Fibroblast of villous mesenchyme (primary cell): ENCODE measurements at regions not wholly inside any gene's neighbourhood (a gene's known extent, or its start where the extent isn't known, plus 50 kb on each side); places are given as distances from the start of the nearest gene placed in this dataset.
"Not testable (repeated sequence)": the region's sequence is repeated elsewhere in the genome, so short reads cannot be mapped to it uniquely, and the experiment has no call there.

Source experiments
- DNase-seq: peaks from one replicate; pipeline ENCODE4 v3.0.0-alpha.2; 2010; ENCODE audit warnings: low read depth
- H3K4me3 ChIP-seq: 2 replicates; pipeline ENCODE4 v1.5.1; 2011; ENCODE audit warnings: low read depth, mild to moderate bottlenecking, low read length
- TF ChIP-seq, protein P1 (sequence below): IDR thresholded peaks from 2 replicates; pipeline ENCODE4 v1.5.1; 2012; ENCODE audit warnings: low read depth, mild to moderate bottlenecking, low read length; ENCODE audit not compliant: insufficient read depth

- H3K4me3 ChIP-seq: no peak overlapping the region
- TF ChIP-seq, protein P1, sequence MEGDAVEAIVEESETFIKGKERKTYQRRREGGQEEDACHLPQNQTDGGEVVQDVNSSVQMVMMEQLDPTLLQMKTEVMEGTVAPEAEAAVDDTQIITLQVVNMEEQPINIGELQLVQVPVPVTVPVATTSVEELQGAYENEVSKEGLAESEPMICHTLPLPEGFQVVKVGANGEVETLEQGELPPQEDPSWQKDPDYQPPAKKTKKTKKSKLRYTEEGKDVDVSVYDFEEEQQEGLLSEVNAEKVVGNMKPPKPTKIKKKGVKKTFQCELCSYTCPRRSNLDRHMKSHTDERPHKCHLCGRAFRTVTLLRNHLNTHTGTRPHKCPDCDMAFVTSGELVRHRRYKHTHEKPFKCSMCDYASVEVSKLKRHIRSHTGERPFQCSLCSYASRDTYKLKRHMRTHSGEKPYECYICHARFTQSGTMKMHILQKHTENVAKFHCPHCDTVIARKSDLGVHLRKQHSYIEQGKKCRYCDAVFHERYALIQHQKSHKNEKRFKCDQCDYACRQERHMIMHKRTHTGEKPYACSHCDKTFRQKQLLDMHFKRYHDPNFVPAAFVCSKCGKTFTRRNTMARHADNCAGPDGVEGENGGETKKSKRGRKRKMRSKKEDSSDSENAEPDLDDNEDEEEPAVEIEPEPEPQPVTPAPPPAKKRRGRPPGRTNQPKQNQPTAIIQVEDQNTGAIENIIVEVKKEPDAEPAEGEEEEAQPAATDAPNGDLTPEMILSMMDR: no peak
- DNase-seq: no peak
These were observed 108.0 kb upstream of the GHR start for GRCh38 chr5:42315214-42315613.

GRCh38 chr5:42317575-42317974, 105.7 kb upstream of the GHR start:
- TF ChIP-seq, protein P1: no peak
- DNase-seq: no peak

GRCh38 chr5:42319546-42319945, 103.7 kb upstream of the GHR start:
- not testable (repeated sequence) for H3K4me3 ChIP-seq, DNase-seq

More at GRCh38 chr5:42317575-42317974, 105.7 kb upstream of the GHR start:
- H3K4me3 ChIP-seq: no peak overlapping the region

GRCh38 chr5:42321785-42322184, 101.5 kb upstream of the GHR start:
- no peak overlapping the region for H3K4me3 ChIP-seq
- no peak for DNase-seq
- TF ChIP-seq, protein P1: no peak

GRCh38 chr5:42337143-42337542, 86.1 kb upstream of the GHR start:
- no peak for DNase-seq
- TF ChIP-seq, protein P1: no peak
- H3K4me3 ChIP-seq: no peak overlapping the region

DNA sequence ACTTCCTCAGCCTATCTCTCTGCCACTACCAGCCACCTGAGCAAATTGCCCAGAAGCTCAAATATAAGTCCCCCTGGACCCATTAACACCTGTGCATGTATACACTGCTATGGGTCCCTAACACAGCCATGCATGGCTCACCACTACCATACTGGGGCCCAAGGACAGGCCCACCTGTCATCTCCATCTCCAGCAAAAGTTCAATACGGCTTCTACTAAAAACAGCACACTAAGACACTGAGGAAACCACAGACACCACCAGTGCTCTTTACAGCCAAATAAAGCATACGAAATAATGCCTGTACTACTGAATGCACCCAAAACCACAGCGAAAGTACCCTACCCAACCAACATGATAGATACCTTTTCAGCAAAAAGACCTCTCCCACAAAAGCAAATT, 85.6 kb upstream of the GHR start:
- TF ChIP-seq, protein P1: no peak
- no peak for DNase-seq
- no peak overlapping the region for H3K4me3 ChIP-seq

DNA sequence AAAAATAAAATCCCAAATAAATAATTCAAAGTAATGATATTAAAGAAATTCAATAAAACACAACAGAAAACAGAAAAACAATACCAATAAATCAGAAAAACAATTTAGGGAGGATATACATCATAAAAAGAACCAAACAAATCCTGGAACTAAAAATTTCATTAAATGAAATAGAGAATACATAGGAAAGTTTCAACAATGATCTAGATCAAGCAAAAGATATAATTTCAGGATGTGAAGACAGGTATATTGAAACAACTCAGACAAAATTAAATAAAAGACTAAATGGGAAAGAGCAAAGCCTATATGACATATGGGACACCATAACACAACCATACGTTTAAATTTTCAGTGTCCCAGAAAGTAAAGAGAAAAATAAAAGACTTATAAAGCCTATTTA, 85.1 kb upstream of the GHR start:
- TF ChIP-seq, protein P1: no peak
- no peak for DNase-seq
- no peak overlapping the region for H3K4me3 ChIP-seq
